ENCODE measurements at regions not wholly inside any gene's neighbourhood (a gene's known extent, or its start where the extent isn't known, plus 50 kb on each side); places are given as distances from the start of the nearest gene placed in this dataset.

DNA sequence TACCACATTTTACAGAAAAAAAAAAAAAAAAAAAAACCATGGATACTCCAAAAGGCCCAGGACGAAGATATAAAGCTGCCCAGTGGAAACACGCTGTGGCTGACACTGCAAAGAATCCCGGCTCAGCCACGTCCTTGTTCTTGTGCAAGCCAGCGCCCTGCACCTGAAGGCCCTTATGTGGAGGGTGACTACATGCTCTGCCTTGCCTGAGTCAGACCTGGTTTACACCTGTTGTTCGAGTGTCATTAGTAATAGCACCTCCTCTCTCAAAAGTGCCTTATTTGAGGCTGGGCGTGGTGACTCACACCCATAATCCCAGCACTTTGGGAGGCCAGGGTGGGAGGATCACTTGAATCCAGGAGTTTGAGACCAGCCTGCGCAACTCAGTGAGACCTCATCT, 54.3 kb upstream of the ZSWIM6 start:
- WGBS, 2 experiments (ENCODE audit: insufficient coverage in 2 of 2): 91 to 98% methylated on average over 5 of the region's 8 CpGs
- Histone ChIP-seq H3K9me3 (ENCODE audit: control insufficient read depth, low read length) (no peaks in the 10 kb centered on the region), H3K27ac (ENCODE audit: low read depth, low read length, severe bottlenecking) (no peak overlapping the region), H3K4me1 (ENCODE audit: control insufficient read depth, insufficient read depth, low read length, poor library complexity, severe bottlenecking) (peaks cover 5% of the 10 kb centered on the region), H3K36me3 (ENCODE audit: control insufficient read depth, insufficient read depth, low read length) (no peaks in the 10 kb centered on the region), H3K4me3 (ENCODE audit: extremely low read depth, insufficient read depth, low read length, poor library complexity, severe bottlenecking) (no peak overlapping the region)

DNA sequence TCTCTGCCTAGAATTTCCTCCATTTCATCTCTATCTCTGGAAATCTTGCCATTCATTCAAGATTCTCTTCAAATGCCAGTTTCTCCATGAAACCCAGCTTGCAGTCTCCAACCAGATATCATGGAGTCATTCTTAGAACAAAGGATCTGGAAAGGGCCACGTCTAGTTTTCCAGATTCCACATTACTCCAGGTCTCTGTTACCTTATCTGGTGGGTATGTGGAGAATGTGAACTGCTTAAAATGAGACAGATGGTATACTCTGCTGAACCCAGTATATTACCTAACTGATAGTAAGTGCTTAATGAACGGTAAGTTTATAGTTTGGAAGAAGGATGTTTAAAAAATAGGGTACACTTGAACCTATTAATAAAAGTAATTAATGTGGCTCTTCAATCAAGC, 52.3 kb upstream of the ZSWIM6 start:
- Histone ChIP-seq H3K36me3 (ENCODE audit: control insufficient read depth, insufficient read depth, low read length) (no peaks in the 10 kb centered on the region), H3K9me3 (ENCODE audit: control insufficient read depth, low read length) (no peaks in the 10 kb centered on the region), H3K4me1 (ENCODE audit: control insufficient read depth, insufficient read depth, low read length, poor library complexity, severe bottlenecking) (peaks cover 5% of the 10 kb centered on the region), H3K27ac (ENCODE audit: low read depth, low read length, severe bottlenecking) (no peak overlapping the region), H3K4me3 (ENCODE audit: extremely low read depth, insufficient read depth, low read length, poor library complexity, severe bottlenecking) (no peak overlapping the region)
- no CpG with 5 or more reads among the region's 2 CpGs for WGBS, 2 experiments (ENCODE audit: insufficient coverage in 2 of 2)

DNA sequence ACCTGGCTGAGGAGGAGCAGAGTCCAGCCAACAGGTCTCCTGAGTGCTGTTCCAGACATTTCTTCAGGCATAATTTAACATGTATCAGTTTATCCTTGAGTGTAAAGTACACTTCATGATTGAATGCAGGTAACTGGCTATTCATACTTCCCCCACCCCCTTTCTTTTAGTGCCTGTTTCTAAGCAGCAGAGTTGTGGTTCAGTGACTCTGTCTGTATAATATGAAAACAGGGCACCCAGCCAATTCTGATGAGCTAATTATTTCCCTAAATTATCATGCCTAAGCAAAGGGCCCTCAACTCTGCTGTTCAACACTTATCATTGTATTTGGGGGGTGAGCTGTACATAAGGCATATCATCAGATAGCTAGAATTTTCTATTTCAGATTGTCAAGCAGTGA, 51.9 kb upstream of the ZSWIM6 start:
- Histone ChIP-seq H3K4me3 (ENCODE audit: extremely low read depth, insufficient read depth, low read length, poor library complexity, severe bottlenecking) (no peak overlapping the region), H3K27ac (ENCODE audit: low read depth, low read length, severe bottlenecking) (no peak overlapping the region), H3K4me1 (ENCODE audit: control insufficient read depth, insufficient read depth, low read length, poor library complexity, severe bottlenecking) (peaks cover 5% of the 10 kb centered on the region), H3K9me3 (ENCODE audit: control insufficient read depth, low read length) (no peaks in the 10 kb centered on the region), H3K36me3 (ENCODE audit: control insufficient read depth, insufficient read depth, low read length) (no peaks in the 10 kb centered on the region)

DNA sequence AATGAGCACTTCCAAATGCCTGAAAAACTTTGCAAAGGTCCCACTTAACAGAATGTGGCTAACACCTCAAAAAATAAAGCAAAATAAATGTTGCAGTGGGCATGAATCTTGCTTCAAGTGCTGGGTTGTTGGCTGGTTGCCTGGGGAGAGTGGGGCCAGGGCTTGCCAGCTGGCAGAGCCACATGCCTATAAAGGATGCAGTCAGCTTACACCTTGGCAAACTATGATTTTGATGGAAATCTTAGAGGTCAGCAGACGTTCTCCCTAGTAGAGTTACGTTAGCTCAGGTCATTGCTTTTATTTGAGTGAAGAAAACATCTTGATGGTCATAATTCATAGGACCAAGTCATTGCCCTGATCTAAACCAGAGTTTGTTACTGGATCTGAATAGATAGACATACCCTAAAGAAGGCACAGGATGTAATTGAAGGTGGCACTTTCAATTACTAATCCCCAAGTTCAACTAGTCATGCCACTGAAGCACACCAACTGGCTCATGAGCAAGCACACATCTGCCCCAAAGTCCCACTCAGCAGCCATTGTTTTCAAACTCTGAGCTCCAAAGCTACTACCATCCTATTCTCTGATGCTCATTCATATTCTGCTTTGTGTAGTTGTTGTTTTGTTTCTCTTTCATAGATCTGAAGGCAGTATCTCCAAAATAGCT, 51.2 kb upstream of the ZSWIM6 start:
- Histone ChIP-seq H3K9me3 (ENCODE audit: control insufficient read depth, low read length) (no peaks in the 10 kb centered on the region), H3K27ac (ENCODE audit: low read depth, low read length, severe bottlenecking) (no peak overlapping the region), H3K36me3 (ENCODE audit: control insufficient read depth, insufficient read depth, low read length) (no peaks in the 10 kb centered on the region), H3K4me3 (ENCODE audit: extremely low read depth, insufficient read depth, low read length, poor library complexity, severe bottlenecking) (no peak overlapping the region), H3K4me1 (ENCODE audit: control insufficient read depth, insufficient read depth, low read length, poor library complexity, severe bottlenecking) (peaks cover 1% of the 10 kb centered on the region)
- WGBS, 2 experiments (ENCODE audit: insufficient coverage in 2 of 2): 94 to 100% methylated on average over 2 of the region's 2 CpGs

DNA sequence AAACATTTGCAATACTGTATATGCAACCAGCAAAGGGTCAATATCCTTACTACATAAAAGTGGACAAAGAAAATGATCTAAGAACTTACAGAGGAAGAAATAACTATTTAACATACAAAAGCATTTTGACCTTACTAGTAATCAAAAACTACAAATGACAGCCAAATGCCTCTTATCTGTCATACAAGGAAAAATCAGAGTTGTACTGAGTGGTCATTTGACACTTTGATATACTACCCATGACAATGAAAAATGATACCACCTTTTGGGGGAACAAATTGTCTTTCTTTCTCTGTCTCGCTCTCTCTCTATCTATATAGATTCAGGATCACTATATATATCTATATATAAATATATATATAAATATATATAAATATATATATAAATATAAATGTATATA, 50.4 kb upstream of the ZSWIM6 start:
- Histone ChIP-seq H3K36me3 (ENCODE audit: control insufficient read depth, insufficient read depth, low read length) (no peaks in the 10 kb centered on the region), H3K9me3 (ENCODE audit: control insufficient read depth, low read length) (no peaks in the 10 kb centered on the region), H3K27ac (ENCODE audit: low read depth, low read length, severe bottlenecking) (no peak overlapping the region), H3K4me1 (ENCODE audit: control insufficient read depth, insufficient read depth, low read length, poor library complexity, severe bottlenecking) (no peaks in the 10 kb centered on the region), H3K4me3 (ENCODE audit: extremely low read depth, insufficient read depth, low read length, poor library complexity, severe bottlenecking) (no peak overlapping the region)
- WGBS, 2 experiments (ENCODE audit: insufficient coverage in 2 of 2): no CpG with 5 or more reads among the region's 1 CpG
